HG02678 (cell line): ENCODE measurements at regions not wholly inside any gene's neighbourhood (a gene's known extent, or its start where the extent isn't known, plus 50 kb on each side); places are given as distances from the start of the nearest gene placed in this dataset.
"Not testable (repeated sequence)": the region's sequence is repeated elsewhere in the genome, so short reads cannot be mapped to it uniquely, and the experiment has no call there.

Experiments used
- ATAC-seq: cut with Tn5 transposase; IDR thresholded peaks from one replicate; pipeline ENCODE4 v1.9.1; 2021; ENCODE audit warnings: mild to moderate bottlenecking, moderate library complexity; ENCODE audit not compliant: unreplicated experiment

DNA sequence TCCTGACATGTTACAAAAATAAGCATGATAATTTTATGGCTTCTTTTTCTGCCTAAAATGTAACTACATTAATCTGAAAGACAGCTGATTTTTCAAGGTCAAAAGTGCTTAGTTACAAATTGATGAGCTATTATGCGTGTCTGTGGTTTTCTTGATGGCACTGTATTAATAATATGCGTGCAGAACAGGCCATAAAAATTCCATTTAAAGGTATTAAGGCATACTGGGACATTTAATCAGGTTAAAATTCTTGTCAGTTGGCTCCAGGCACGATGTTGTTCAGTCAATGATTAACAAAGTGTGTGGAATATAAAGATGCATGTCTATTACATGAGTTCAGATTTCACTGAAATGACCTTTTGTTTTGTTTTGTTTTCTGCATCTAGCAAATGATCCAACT lies 420.1 kb upstream of the ZNF804A start:
- no peak for ATAC-seq

- ATAC-seq, result no peak
Measured at GRCh38 chr2:184186436-184186835, 411.9 kb upstream of the ZNF804A start.

DNA sequence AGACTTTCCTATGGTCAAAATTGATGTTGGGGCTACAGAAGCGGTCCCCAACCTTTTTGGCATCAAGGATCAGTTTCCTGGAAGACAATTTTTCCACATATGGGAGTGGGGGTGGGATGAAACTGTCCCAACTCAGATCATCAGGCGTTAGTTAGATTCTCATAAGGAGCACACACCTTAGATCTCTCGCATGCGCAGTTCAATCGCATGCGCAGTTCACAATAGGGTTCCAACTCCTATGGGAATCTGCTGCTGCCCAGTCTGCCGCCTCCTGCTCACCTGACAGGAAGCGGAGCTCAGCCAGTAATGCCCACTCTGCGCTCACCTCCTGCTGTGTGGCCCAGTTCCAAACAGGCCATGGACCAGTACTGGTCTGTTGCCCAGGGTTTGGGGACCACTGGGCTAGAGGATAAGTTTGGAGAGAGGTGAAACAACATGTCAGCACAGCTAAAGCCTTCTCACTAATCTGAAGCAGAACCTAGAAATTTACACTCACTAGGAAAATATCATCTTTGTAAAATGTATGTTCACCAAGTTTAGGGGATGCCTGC lies 410.8 kb upstream of the ZNF804A start:
- ATAC-seq, result no peak

DNA sequence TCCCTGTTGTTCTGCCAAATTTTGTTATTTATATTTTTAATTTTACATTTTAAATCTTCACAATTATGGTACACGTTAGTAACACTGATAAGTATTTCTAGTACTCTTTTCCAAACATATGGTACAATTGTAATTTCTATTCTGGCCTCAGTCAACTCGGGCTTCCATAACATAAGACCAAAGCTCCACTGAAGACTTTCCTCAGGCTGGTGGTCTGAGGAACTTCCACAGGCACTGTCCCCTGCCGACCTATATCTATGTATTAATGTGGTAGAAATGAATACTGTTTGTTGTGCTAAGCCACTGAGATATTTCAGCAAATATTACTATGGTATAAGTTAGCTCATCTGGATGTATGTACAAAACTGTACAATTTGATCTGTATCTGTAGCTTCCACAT lies 407.6 kb upstream of the ZNF804A start:
- ATAC-seq, result no peak

DNA sequence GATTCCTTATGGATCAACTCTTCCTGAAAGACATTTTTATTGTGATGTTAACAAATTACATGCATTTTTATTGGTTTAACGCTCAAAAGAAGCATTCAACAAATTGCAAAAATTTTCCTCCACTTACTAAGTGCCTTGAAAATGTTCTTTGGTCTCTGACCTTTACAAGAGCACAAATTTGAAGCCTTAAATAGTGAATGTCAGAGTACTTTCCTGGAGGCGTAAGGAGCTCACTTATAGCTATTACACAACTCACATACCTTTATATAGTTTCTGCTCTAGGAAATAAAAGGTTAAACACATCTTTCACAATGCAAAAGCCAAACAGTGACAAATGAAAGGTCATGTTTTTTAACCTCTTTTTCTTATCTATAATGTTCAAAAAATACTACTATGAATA lies 405.7 kb upstream of the ZNF804A start:
- ATAC-seq, result no peak

DNA sequence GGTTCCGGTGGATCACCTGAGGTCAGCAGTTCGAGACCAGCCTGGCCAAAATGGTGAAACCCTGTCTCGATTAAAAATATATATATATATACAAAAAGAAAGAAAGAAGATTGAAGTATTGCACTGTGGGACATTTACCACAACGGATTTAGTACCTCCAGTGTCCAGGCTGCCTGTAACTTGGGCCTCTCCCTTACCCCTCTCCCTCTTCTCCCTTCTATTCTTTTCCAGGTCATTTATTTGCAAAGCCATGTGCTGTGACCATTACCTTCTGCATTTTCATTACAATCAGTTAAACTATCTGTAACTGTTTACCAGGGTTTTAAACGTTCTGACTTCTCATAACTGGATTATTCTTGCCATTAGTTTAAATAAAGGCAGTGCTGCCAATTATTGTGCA lies 400.9 kb upstream of the ZNF804A start:
- no peak for ATAC-seq

GRCh38 chr2:184198791-184199190 lies 399.5 kb upstream of the ZNF804A start:
- not testable (repeated sequence) for ATAC-seq

DNA sequence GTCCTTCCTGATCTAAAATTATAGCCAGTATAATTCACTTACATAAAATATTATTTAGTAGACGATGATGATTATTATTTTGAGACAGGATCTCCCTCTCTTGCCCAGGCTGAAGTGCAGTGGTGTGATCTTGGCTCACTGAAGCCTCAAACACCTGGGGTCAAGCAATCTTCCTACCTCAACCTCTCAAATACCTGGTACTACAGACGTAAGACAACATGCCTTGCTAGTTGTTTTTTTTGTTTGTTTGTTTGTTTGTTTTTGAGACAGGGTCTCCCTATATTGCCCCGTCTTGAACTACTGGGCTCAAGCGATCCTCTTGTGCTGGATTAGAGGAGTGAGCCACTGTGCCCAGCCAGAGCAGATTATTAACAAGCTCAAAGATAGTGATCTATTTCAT lies 399.1 kb upstream of the ZNF804A start:
- ATAC-seq, result no peak

DNA sequence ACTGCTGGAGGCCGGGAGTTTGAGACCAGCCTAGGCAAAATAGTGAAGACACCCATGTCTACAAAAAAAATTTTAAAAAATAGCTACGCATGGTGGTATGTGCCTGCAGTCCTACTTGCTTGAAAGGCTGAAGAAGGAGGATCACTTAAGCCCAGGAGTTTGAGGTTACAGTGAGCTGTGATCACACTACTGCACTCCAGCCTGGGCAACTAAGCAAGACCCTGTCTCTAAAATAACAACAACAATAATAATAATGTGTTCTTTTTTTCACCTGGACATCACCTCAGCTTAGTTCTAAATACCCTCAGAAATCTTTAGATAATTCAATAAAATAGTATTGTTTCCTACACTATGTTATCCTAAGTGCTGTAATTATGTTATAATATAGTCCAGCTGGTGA lies 397.1 kb upstream of the ZNF804A start:
- ATAC-seq, result no peak

- no peak for ATAC-seq
Measured at GRCh38 chr2:184203661-184204060, 394.7 kb upstream of the ZNF804A start.

GRCh38 chr2:184205048-184205596 lies 393.2 kb upstream of the ZNF804A start:
- no peak for ATAC-seq

GRCh38 chr2:184206045-184206444 lies 392.3 kb upstream of the ZNF804A start:
- no peak for ATAC-seq

GRCh38 chr2:184210329-184210728 lies 388.0 kb upstream of the ZNF804A start:
- no peak for ATAC-seq

- no peak for ATAC-seq
Measured at GRCh38 chr2:184215745-184216144, 382.6 kb upstream of the ZNF804A start.

GRCh38 chr2:184256611-184257010 lies 341.7 kb upstream of the ZNF804A start:
- no peak for ATAC-seq

- ATAC-seq, result no peak
Measured at GRCh38 chr2:184261331-184261730, 337.0 kb upstream of the ZNF804A start.

DNA sequence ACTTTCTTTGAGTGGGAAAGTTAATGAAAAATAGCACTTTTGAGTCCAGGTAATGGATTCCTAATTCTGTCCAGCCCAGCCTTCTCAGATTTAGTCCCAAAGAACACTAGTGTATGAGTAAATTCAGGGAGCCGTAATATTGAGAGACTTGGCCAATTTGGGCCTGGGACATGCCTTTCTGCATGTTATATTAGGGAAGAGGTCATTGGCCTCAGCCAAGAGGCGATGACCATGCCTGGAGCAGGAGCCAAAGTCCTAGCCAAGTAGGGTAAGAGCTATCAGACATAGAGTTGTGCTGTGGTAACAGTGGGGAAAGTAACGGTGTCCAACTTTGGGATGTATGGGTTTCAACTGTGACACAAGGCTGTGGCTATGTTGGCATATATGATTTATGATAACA lies 336.5 kb upstream of the ZNF804A start:
- ATAC-seq, result no peak

- ATAC-seq, result no peak
Measured at GRCh38 chr2:184268900-184269477, 329.3 kb upstream of the ZNF804A start.

DNA sequence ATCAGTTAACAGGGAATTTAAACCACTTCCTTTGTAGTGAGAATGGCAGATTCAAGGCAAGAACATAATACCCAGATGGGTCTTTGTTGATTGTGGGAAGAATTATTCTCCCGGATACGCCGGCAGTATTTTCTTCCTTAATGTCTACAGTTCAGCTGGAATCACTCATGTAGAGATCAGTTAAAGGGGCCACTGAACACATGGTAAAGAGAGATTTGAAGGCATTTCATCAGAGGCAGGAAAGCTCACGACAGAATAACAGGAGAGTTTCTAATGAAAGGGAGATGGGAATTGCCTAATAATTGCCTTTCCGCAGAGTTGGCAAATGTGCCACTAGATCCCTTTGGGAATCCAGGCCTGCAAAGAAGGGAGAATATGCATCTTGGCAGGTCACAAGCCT lies 327.7 kb upstream of the ZNF804A start:
- no peak for ATAC-seq

DNA sequence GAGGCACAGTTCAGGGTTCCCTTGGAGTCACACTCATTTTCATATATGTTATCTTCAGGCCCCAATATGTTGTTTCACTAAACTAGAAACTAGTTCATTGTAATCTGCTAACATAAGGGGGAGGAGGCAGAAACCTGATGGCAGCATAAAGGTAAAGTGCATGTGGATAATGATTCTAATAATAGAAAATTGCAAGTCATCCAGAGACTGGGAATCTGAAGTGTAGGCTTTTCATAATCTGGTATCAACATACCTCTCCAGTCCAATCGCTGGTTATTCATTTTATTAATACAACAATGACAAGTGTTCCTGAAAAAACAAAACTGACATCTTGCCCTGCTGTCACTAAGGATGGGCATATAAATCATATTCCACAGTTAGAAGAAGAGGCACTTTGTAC lies 326.3 kb upstream of the ZNF804A start:
- no peak for ATAC-seq

DNA sequence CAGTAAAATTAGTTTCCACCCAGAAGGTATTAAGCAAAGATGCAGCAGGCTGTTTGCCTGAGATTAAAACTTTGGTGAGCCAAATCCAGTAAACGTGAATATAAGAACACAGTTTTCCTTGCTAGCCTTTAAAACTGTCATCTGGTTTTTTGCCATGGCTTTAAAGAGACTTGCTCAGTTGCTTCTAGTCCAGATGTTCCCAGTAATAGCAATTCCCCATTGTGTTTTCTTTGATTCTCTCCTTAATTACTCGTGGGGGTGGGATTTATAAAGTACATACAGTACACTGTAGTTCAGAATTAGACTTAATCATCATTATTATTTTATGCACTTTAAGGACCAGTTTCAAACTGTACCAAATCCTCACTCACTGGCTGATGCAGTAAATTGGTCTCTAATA lies 303.5 kb upstream of the ZNF804A start:
- no peak for ATAC-seq

GRCh38 chr2:184297085-184297484 lies 301.2 kb upstream of the ZNF804A start:
- no peak for ATAC-seq

- ATAC-seq, result no peak
Measured at GRCh38 chr2:184302506-184302905, 295.8 kb upstream of the ZNF804A start.
